SK-N-DZ (cell line): ENCODE measurements at regions not wholly inside any gene's neighbourhood (a gene's known extent, or its start where the extent isn't known, plus 50 kb on each side); places are given as distances from the start of the nearest gene placed in this dataset.

Source experiments
- DNase-seq: peaks from one replicate; pipeline ENCODE4 v3.0.0-alpha.2; 2015; ENCODE audit warnings: low spot score

DNA sequence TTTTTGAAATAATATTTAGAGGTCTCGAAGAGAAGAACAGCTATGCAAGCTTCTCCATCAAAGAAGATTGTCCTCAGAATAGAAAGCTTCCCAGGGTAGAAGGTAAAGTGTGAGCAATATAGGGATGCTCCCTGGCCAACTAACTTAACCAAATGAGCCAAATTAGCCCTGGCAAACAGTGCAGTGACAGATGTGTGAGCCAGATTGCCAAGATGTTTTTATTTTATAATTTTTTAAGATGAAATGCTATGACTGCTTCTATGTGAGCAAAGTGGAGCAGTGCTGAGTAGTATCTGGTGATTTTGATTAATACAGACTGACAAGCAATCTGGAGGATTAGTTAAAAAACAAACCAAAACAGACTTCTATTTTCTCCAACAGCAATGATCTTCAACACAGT is 202.1 kb downstream of the NOVA1 start:
- DNase-seq = no peak

GRCh38 chr14:26394150-26394810 is 203.6 kb downstream of the NOVA1 start:
- DNase-seq = peak; percentile 5

DNA sequence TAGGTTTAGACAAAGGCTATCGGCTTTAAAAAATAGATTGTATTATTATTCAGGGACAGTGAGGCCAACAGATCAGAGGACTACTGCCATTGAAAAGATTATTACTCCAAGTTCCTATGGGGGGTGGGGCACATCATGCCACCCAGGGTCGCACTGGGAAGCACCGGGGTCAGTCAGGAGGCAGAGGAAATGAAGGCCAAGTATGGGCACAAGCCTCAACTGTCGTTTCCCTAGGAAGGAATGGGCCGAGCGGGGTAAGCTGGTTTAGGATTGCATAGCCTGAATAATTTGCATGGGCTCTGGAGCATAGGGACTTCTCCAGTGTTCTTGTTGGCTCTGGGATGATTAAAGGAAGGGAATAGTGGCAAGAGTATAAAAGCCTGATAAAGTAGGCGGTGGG is 205.3 kb downstream of the NOVA1 start:
- DNase-seq = no peak

DNA sequence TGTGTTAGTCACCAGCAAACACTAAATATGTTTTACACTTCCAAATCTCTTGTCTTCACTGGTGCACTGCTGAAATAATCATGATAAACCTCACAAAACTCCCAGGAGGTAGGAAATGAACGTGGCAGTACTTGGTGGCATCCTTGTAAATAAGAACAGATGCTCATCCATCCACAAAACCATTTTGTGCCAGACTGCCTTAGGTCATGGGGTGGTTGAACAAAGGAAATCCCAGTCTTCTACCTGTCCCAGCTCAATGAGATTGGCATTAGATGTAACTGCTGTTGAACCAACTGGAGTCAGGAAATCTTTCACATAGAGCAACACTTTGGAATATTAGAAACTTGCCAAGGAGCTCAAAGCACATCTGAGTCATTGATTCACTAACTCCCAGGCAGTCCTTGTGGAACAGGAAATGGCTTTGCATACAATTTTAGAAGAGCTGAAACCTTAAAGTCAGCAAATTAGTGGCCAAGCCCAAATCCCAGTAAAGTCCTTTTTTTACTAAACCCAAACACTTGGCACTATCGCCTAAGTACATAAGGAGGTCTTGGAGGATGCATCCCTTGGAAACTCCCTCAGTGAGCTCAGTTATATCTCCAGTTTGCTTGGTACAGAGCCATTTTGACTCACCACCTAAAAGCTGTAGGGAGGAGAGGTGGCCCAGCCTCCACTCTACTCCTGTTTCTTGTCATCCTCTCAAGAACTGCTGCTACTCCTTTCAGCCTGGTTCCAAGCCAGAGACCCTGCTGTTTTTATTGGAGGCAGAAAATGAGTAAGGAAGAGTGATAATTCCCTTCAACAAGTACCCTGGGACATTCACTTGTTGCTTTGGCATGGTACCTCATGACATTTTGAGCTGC is 208.0 kb downstream of the NOVA1 start:
- no peak for DNase-seq

GRCh38 chr14:26385310-26385709 is 212.5 kb downstream of the NOVA1 start:
- DNase-seq = no peak

- no peak for DNase-seq
Measured at GRCh38 chr14:26382901-26383685, 214.7 kb downstream of the NOVA1 start.

DNA sequence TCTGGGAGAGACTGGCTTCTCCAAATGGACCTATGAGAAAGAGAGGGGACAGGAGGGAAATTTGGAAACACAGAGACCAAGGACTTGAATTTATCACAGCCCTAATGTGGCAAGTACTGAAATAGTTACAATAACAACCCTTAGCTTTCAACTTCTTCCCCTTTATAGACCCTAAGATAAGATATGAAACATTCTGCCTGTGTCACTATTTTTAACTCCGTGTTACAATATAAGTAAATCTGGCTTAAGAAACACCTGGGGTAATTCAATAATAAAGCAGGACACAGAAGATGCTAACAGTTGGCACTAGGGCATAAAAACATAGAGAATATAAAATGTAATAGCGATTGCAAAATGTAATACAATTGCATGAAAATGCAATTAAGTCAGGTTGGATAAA is 216.4 kb downstream of the NOVA1 start:
- no peak for DNase-seq

DNA sequence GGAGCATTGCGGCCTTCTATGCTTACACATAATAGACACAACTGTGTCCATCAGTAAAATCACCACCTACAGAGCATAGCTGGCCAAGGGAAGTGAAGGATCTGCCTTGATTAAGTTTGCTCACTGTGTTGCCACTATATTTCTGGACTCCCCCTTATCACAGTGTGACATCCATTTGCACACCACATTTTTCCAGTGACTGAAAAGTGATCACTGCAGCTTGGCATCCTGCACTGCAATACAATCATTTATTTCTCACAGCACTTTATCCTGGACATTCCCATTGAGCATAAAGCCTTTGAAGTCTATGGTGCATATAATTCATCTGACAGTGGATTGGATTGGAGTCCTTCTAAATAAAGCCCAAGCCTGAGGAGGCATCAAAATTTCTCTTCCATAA is 217.2 kb downstream of the NOVA1 start:
- DNase-seq = no peak

DNA sequence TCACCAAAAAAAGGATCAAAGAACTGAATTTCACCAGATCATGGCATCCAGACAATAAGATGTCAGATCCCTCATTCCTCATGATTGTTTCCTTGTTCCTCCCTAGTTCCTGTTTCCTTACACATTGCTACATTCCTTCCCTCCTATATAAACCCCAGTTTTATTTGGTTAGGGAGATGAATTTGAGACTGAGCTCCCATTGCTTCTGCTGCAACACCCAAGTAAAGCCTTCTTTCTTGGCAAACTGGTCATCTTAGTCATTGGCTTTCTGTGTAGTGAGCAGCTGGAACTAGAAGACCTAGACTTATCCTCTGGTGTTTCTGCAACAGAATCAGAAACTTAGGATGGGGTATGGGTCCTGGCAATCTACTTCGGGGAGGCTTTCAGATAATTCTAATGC is 217.9 kb downstream of the NOVA1 start:
- no peak for DNase-seq

DNA sequence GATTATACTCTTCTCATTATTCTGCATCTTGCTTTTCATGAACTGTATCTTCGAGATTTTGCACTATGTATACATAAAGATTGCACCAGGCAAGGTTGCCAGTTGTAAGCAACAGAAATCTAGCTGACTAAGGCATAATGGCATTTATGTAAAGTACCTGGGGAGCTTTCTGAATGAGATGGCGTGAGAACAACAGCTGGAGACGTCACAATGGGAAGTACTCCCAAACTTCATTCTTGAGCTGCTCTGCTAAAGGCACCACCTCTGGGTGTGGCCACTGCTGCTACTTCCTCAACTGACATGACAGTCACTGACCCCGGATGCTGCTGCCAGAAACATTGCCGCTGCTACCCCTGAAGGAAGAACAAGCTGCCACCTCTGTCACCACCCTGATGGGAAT is 220.7 kb downstream of the NOVA1 start:
- DNase-seq = no peak

GRCh38 chr14:26370115-26370514 is 227.7 kb downstream of the NOVA1 start:
- DNase-seq = no peak

- DNase-seq = no peak
Measured at GRCh38 chr14:26363689-26364088, 234.1 kb downstream of the NOVA1 start.

DNA sequence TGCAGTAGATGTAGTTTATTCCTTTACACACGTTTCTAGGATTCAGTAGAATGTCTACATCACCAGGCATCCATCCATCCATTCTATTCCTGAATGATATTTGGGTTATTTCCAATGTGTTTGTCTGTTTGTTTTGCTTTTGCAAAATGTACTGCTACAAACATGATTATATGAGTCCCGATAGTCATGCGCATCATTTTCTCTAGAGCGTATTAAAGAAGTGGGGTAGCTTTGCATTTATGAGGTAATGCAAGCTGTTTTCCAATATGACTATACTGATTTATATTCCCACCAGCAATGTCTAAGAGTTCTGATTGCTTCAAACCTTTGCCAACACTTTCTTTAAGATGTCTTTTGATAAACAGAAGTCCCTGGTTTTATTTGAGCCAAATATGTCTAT is 253.2 kb downstream of the NOVA1 start:
- no peak for DNase-seq

- DNase-seq = no peak
Measured at GRCh38 chr14:26339381-26339780, 258.5 kb downstream of the NOVA1 start.

DNA sequence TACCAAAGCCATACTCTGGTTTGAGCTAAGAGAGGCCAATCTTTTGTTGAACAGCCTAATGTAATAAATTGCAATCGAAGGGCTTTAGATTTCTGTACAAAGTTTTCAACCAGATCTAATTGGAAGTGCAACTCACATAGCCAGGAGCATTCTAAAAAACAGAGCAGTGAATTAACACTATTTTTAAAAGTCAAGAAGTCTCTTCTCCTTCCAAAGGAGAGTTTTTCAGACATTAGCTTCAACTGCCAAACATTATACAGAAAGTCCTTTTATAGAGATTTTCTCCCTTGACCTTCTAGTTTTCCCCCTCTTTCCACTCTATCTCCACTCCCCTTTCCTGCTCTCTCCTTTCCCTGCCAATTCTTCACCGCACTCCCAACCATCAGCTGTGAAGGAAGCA is 259.6 kb downstream of the NOVA1 start:
- no peak for DNase-seq

GRCh38 chr14:26334288-26334687 is 263.5 kb downstream of the NOVA1 start:
- DNase-seq = no peak

DNA sequence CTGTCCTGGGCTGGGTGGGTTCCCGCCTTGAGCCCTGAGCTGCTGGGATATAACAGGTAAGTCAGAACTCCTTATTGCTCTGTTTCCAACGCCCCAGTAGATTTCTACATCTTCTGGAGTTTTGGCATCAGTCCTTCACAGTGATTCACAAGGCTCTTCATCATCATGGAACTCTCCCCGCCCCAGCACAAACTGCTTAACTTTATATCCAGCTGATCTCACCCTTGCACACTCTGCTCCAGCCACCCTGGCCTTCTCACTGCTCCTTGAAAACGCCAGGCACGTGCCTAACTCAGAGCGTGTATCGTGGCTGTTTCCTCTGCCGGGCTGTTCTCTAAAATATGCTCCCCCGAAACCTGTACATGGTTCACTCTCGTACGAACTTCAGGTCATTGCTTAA is 264.9 kb downstream of the NOVA1 start:
- DNase-seq = no peak

- DNase-seq = no peak
Measured at GRCh38 chr14:26330982-26331381, 266.9 kb downstream of the NOVA1 start.

DNA sequence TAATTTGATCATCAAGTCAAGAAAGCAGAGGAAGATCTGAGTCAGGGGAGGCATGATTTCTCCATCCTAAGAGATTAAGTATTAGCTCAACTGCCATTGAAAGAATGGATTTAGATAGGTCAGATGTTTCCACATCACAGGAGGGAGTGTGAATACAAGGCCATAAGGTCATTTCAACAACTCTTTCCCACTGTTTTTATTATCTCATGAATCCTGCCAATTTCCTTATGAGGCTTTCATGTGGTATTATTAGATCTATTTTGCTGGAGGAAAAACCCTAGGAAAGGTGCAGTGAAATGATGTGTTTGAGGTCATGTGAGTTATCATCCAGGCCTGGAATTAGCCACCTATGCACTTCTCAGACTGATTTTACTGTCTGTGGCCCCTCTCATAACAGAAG is 269.0 kb downstream of the NOVA1 start:
- no peak for DNase-seq

DNA sequence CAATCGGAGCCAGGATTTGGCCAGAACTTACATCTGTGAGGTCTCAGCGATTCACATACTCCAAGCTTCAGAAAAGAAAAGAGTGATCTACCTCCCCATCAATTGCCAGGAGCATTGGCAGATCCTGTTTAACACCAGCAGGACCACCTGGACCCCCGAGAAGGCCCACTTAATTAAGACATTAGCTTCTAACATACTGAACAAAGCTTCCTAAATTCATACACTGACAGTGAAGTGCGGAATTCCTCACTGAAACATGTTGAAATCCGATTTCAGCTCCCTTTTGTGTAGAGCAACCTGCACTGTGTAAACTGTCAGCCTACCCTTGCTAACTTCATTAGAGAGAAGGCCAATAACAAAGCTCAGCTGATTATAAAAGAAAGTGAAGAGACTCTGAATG is 274.0 kb downstream of the NOVA1 start:
- peak; percentile 30 for DNase-seq

DNA sequence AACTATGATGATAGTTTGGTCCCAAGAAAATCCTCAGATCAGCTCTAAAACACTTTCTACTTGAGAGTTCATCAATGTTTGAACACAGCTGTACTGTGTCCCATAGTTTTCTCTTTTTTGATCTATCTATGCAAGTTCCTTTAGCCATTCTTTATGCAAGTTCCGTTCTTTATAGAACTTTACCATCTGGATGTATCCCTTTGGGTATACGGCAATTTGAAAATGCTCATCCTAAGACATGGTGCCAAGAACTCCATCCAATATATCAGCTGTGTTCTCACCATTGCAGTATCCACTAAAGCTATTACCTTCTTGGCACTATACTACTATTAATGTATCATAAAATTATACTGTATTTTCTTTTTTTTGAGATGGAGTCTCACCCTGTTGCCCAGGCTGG is 276.9 kb downstream of the NOVA1 start:
- no peak for DNase-seq

GRCh38 chr14:26319139-26319864 is 278.5 kb downstream of the NOVA1 start:
- DNase-seq = no peak
